ENCODE measurements at regions not wholly inside any gene's neighbourhood (a gene's known extent, or its start where the extent isn't known, plus 50 kb on each side); places are given as distances from the start of the nearest gene placed in this dataset.

GRCh38 chr19:28981518-28981917 lies 231.4 kb downstream of the UQCRFS1 start:
- TF ChIP-seq POLR2A (IDR thresholded peaks at IDR 0.05; ENCODE audit: low read depth, low read length) (no peak), TAF1 (IDR thresholded peaks at IDR 0.05; ENCODE audit: low read depth, low read length) (no peak), SPI1 (IDR thresholded peaks at IDR 0.05; ENCODE audit: low read depth, low read length) (no peak), POLR2AphosphoS5 (IDR thresholded peaks at IDR 0.05; ENCODE audit: low read depth, low read length) (no peak), POU2F2 (IDR thresholded peaks at IDR 0.05; ENCODE audit: low read depth, low read length) (no peak)

Measured in GM12891 (cell line).